BJ (cell line): ENCODE measurements at regions not wholly inside any gene's neighbourhood (a gene's known extent, or its start where the extent isn't known, plus 50 kb on each side); places are given as distances from the start of the nearest gene placed in this dataset.

Source experiments
- CTCF ChIA-PET: fragments of 350-600 bp; formaldehyde crosslinking; extraction: SDS; loops from one replicate; lab custom pipeline; 2021; ENCODE audit warnings: antibody characterized with exemption, inconsistent platforms; lab: Yijun Ruan, JAX
- POLR2A ChIA-PET: fragments of 300-600 bp; sonication (Branson Sonifier 250); formaldehyde crosslinking; extraction: SDS; loops from one replicate; lab custom pipeline; 2021; ENCODE audit warnings: antibody characterized with exemption; lab: Charles Lee
- DNase-seq: peaks from one replicate; pipeline ENCODE4 v3.0.0-alpha.2; 2011; ENCODE audit warnings: low read depth
- H3K27me3 ChIP-seq: 2 replicates; pipeline ENCODE4 v1.6.0; 2011; ENCODE audit warnings: low read length; ENCODE audit not compliant: control insufficient read depth, insufficient read depth
- H3K36me3 ChIP-seq: 2 replicates; pipeline ENCODE4 v1.5.1; 2011; ENCODE audit warnings: low read length; ENCODE audit not compliant: control insufficient read depth, insufficient read depth
- H3K4me3 ChIP-seq: 2 replicates; pipeline ENCODE4 v1.5.1; 2011; ENCODE audit warnings: low read depth, mild to moderate bottlenecking, control low read depth, low read length
- TF ChIP-seq, protein P1 (sequence below): IDR thresholded peaks from 2 replicates; pipeline ENCODE4 v1.5.1; 2011; ENCODE audit warnings: low read depth, mild to moderate bottlenecking, control low read depth, inconsistent platforms, low read length, moderate library complexity; ENCODE audit not compliant: insufficient read depth

DNA sequence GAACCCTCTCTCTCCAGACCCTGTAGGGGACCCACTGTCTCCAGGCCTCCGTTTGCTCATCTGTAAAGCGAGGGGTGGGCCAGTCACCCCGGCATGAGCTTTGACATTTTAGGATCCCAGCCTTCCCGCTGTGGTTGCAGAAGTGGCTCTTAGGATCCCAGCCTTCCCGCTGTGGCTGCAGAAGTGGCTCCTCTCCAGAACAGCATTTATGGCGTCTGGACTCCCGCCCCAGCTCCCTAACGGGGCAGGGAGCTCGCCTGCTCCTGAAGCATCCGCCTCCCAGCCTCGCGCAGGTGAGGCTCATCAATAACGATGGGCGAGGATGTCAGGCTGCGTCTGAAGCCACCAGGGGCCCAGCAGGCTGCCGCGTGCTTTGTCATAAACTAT is 222.3 kb upstream of the TNRC6C start:
- CTCF ChIA-PET, result no interaction called here

GRCh38 chr17:77736721-77737120 is 221.8 kb upstream of the TNRC6C start:
- Histone ChIP-seq H3K36me3 (no peaks in the 10 kb centered on the region), H3K27me3 (peaks cover 8% of the 10 kb centered on the region), H3K4me3 (no peak overlapping the region)
- ChIA-PET CTCF (no interaction called here), POLR2A (no interaction called here)
- TF ChIP-seq, protein P1, sequence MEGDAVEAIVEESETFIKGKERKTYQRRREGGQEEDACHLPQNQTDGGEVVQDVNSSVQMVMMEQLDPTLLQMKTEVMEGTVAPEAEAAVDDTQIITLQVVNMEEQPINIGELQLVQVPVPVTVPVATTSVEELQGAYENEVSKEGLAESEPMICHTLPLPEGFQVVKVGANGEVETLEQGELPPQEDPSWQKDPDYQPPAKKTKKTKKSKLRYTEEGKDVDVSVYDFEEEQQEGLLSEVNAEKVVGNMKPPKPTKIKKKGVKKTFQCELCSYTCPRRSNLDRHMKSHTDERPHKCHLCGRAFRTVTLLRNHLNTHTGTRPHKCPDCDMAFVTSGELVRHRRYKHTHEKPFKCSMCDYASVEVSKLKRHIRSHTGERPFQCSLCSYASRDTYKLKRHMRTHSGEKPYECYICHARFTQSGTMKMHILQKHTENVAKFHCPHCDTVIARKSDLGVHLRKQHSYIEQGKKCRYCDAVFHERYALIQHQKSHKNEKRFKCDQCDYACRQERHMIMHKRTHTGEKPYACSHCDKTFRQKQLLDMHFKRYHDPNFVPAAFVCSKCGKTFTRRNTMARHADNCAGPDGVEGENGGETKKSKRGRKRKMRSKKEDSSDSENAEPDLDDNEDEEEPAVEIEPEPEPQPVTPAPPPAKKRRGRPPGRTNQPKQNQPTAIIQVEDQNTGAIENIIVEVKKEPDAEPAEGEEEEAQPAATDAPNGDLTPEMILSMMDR, result no peak
- no peak for DNase-seq

More for the DNA sequence above, 222.3 kb upstream of the TNRC6C start:
- Histone ChIP-seq H3K4me3 (no peak overlapping the region), H3K36me3 (no peaks in the 10 kb centered on the region), H3K27me3 (peaks cover 10% of the 10 kb centered on the region)
- POLR2A ChIA-PET, result no interaction called here
- DNase-seq, result no peak
- TF ChIP-seq, protein P1, result no peak

DNA sequence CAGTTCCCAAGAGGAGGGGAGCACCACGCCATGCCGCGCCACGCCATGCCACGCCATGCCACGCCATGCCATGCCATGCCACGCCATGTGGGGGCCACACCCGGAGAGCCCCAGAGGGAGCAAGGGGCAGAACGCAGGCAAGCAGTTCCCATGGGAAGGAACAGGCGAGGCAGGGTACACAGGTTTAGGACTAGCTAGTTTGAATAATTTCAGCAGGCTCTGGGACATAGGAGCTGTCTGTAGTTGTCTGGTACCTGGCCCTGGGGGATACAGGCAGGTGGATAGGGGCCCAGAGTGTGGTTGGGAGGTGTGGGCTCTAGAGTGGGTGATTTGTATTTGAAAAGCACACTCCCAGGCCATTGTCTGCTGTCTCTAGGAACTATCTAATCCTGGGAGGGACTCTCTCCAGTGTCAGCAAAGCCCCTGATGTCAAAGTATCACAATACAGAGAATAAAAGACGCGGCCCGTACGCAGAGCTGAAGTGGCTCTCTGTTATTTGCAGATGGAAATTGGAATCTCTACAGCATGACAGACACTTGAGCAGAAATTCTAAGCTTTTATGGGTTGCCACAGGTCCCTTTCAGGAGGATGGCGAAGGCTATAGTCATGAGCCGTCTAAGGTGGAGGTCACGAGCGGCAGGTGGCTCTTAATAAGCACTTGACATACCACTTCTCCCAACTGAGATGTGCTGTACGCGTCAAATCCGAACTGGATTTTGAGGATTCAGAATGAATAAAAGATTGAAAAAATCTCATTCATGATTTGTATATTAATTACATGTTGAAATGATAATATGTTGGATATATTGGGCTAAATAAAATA is 220.8 kb upstream of the TNRC6C start:
- DNase-seq, result no peak
- ChIA-PET CTCF (interaction anchor here (0.6 to 2.0 kb wide), 2 partner anchors 9 to 233 kb away, joined by 3 to 5 read pairs; no protein-coding TSS in a partner anchor), POLR2A (no interaction called here)
- Histone ChIP-seq H3K4me3 (no peak overlapping the region), H3K27me3 (peaks cover 8% of the 10 kb centered on the region), H3K36me3 (no peaks in the 10 kb centered on the region)
- TF ChIP-seq, protein P1, result no peak

- no peak for DNase-seq
- no peaks in the 10 kb centered on the region for H3K36me3 ChIP-seq
Measured at GRCh38 chr17:77738751-77739531, 219.6 kb upstream of the TNRC6C start.

More at GRCh38 chr17:77738751-77739531, 219.6 kb upstream of the TNRC6C start:
- TF ChIP-seq, protein P1, result no peak
- Histone ChIP-seq H3K27me3 (peaks cover 6% of the 10 kb centered on the region), H3K4me3 (no peak overlapping the region)
- POLR2A ChIA-PET, result no interaction called here
- CTCF ChIA-PET, result interaction anchor here (1.0 to 2.0 kb wide), 2 partner anchors 11 to 196 kb away, joined by 3 to 5 read pairs; no protein-coding TSS in a partner anchor
